IPS-15b (cell line): ENCODE measurements at regions not wholly inside any gene's neighbourhood (a gene's known extent, or its start where the extent isn't known, plus 50 kb on each side); places are given as distances from the start of the nearest gene placed in this dataset.

ENCODE experiments used
- H3K27me3 ChIP-seq: one replicate; pipeline ENCODE4 v1.6.1; 2013; ENCODE audit warnings: low read length; ENCODE audit not compliant: control insufficient read depth, insufficient read depth
- H3K36me3 ChIP-seq: one replicate; pipeline ENCODE4 v1.6.1; 2013; ENCODE audit warnings: low read length; ENCODE audit not compliant: control insufficient read depth, insufficient read depth
- H3K4me1 ChIP-seq: one replicate; pipeline ENCODE4 v1.6.1; 2013; ENCODE audit warnings: mild to moderate bottlenecking, low read length; ENCODE audit not compliant: control insufficient read depth, insufficient read depth
- H3K4me3 ChIP-seq: one replicate; pipeline ENCODE4 v1.5.1; 2013; ENCODE audit warnings: low read depth, low read length
- H3K9ac ChIP-seq: one replicate; pipeline ENCODE4 v1.6.1; 2013; ENCODE audit warnings: low read depth, mild to moderate bottlenecking, low read length
- H3K9me3 ChIP-seq: one replicate; pipeline ENCODE4 v1.6.1; 2013; ENCODE audit warnings: mild to moderate bottlenecking, low read length; ENCODE audit not compliant: control insufficient read depth, insufficient read depth

DNA sequence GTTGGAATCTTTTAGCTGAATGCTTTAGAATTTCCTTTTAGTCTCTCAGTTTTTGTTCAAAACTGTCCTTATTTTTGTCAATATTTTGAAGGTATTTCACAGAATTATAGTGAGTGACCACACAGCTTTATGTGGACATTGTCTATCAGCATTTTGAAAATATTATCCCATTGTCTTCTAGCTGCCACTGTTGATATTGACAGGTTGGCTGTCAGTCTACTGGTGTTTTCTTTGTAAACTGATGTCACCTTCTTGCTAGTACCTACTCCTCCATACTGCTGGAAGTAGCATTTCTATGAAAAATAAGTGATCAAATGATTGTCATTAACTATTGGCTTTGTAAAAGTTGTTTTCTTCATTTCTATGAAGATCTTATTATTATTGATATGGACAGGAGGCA lies 256.8 kb downstream of the KLF12 start:
- H3K4me3 ChIP-seq, result no peak overlapping the region

DNA sequence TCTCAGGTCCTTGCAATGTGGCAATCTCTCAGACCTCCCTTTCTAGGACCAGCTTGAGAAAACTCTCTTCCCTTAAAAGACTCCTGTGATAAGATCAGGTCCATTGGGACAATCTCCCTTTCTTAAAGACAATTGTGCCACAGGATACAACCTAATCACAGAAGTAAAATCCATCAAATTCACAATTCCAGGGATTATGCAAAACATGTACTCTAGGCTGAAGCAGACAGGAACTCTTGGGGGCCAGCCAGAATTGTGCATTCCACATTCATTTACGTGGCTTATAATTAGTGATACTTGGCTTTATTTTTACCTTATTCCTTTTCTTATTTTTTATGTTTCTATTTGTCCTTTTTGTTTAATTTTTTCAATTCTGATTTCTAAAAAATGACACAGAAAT lies 257.9 kb downstream of the KLF12 start:
- Histone ChIP-seq H3K4me3 (no peak overlapping the region), H3K27me3 (no peaks in the 10 kb centered on the region), H3K36me3 (no peaks in the 10 kb centered on the region), H3K9me3 (no peaks in the 10 kb centered on the region), H3K4me1 (peaks cover 5% of the 10 kb centered on the region), H3K9ac (no peak overlapping the region)

More for the DNA sequence above, 256.8 kb downstream of the KLF12 start:
- Histone ChIP-seq H3K9me3 (no peaks in the 10 kb centered on the region), H3K4me1 (peaks cover 4% of the 10 kb centered on the region), H3K9ac (no peak overlapping the region), H3K27me3 (no peaks in the 10 kb centered on the region), H3K36me3 (no peaks in the 10 kb centered on the region)

DNA sequence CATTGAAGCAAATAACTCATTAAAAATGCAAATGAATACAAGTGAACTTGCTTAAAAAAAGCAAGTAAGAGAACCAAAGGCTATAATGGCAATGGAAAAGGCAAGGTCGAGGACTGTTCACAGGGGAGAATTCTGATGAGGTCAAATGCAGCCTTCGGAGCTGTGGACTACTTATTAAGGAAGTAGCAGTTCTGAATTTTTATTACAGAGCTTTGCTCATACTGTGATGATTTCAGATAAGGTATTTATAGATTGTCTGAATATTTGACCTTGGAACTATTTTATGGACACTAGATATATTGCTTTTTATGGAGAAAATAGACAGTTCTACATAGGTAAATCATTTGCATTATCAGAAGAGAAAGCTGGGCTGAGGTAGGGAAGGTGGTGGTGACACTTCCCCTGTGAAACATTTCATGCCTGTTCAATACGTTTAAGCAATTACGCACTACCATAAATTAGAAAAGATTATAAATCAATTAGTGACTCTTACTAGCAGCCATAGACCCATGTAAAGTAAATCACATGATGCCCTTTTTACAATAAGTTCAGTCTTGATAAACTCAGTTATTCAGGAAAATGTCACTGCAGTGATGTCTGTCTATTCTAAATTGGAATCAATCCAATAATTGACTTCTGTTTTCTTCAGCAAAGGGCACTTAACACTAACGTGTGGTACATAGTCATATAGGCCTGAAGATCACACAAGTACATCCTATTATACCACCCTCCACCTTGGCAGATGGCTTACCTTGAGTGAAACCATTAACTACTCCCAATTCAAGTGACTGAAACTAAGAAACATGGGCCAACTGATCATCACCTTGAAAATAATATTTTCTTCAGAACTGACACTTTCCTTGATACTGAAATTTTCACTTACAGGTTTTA lies 260.0 kb downstream of the KLF12 start:
- no peaks in the 10 kb centered on the region for H3K36me3 ChIP-seq
- no peak overlapping the region for H3K9ac ChIP-seq
- H3K9me3 ChIP-seq, result no peaks in the 10 kb centered on the region
- peaks cover 9% of the 10 kb centered on the region for H3K4me1 ChIP-seq
- H3K4me3 ChIP-seq, result no peak overlapping the region
- H3K27me3 ChIP-seq, result no peaks in the 10 kb centered on the region

DNA sequence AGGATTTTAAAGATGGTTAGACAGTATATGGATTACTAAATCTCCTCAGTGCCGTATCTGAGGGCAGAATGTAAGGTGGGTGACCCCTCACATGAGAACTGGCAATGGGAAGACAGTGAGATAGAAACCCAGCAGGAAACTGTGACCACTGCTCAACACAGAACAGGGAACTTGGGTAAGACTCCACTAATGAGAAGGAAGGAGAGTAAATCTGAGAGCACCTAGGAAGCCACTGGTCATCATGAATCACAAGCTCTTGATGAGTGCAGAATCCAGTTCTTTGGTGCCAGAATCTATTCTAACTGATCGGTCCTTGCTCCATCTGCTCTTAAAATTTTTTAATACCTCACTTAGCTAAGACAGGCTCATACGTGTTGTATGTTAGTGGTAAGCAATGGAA lies 261.8 kb downstream of the KLF12 start:
- Histone ChIP-seq H3K9ac (no peak overlapping the region), H3K9me3 (no peaks in the 10 kb centered on the region), H3K36me3 (no peaks in the 10 kb centered on the region), H3K27me3 (no peaks in the 10 kb centered on the region), H3K4me3 (no peak overlapping the region), H3K4me1 (peaks cover 9% of the 10 kb centered on the region)

DNA sequence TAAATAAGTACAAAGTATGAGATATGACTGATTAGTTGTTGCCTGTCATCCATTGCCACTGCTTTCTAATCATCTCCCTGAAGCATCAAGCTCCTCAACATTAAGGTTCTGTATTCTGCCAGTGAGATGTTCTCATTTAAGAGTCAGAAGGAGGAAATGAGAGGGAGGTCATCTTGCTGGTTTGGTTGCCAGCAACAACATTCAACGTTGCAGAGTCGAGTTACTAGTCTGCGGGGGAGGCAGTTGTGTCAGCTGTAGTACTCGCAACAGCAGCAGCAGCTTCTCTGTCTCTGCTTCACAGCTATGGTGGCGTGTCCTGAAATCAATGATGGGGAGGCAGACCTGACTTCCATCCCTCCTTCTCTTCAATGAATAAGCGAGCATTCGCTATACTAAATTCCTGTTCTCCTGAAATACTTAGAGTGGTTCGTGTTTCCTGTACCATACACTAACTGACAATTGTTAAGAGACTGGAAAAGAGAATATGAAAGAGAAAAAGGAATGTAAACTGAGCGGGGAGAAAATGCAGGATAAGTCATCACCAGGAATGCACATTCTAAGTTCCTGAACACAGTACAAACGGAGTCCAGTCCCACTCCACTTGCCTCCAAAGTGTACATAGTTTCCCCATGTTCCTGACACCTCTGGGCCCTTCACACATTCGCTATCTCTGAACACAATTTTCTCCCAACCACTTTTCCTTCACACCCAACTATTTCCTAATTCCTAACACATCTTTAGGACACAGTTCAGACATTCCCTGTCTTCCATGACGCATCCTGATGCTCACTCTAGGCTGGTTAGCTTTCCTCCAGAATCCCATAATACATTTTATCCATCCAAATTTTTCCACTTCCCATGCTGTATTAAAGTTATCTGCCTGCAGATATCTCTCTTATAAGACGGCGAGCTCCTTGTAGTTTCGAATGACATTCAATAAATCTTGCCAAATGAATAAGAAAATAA lies 263.0 kb downstream of the KLF12 start:
- no peak overlapping the region for H3K9ac ChIP-seq
- peaks cover 9% of the 10 kb centered on the region for H3K4me1 ChIP-seq
- no peak overlapping the region for H3K4me3 ChIP-seq

DNA sequence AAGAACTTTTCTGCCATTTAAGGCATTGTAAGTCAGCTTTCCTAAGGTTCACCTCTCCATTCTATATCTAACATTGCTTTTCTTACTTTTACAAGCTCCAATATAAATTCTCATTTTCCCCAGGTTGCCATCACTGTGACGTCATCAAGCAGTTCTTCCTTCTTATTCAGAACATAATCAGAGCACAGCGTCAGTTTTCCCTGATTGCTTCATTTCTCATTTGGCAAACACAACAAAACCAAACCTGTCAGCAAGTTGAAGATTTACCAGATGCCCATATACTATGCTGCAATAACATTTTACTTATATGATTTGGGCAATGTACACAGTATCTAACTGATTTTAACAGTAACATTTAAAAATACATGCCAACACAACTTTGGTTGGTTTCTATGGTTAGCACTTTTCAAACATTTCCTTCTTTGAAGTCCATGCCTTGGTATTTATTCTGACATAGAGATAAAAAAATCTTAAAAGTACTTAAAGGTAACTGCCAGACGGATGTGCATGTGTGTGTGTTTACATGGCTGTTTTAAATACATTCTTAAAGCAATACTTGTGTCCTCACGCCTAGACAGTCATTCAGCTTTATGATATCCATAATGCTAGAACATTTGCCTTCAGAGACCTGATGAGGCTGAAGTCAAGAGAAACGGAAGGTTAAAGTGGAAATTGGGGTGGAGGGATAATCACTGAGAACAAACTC lies 264.0 kb downstream of the KLF12 start:
- Histone ChIP-seq H3K9ac (no peak overlapping the region), H3K9me3 (no peaks in the 10 kb centered on the region), H3K4me3 (no peak overlapping the region), H3K4me1 (peaks cover 9% of the 10 kb centered on the region), H3K36me3 (no peaks in the 10 kb centered on the region), H3K27me3 (no peaks in the 10 kb centered on the region)

More for the DNA sequence above, 263.0 kb downstream of the KLF12 start:
- no peaks in the 10 kb centered on the region for H3K9me3 ChIP-seq
- H3K36me3 ChIP-seq, result no peaks in the 10 kb centered on the region
- no peaks in the 10 kb centered on the region for H3K27me3 ChIP-seq

DNA sequence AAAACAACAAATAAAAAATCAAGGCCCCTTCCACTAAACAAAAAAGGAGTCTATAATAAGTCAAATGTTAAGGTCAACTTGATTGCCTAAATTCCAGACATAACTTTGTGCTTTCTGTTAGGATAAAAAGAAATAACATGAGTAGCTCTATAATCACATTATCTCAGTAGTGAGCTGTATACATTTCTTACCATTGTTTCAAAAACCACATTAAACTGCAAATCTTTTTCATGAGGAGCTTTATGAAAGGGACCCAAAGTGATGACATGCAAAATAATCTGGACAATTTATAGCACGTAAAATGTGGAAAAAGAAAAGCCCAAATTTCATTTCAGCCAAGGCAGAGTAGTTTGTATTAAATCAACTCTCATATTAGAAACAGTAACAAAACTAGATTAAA lies 269.2 kb downstream of the KLF12 start:
- Histone ChIP-seq H3K4me1 (no peaks in the 10 kb centered on the region), H3K36me3 (no peaks in the 10 kb centered on the region), H3K4me3 (no peak overlapping the region), H3K9ac (no peak overlapping the region), H3K27me3 (no peaks in the 10 kb centered on the region), H3K9me3 (no peaks in the 10 kb centered on the region)

DNA sequence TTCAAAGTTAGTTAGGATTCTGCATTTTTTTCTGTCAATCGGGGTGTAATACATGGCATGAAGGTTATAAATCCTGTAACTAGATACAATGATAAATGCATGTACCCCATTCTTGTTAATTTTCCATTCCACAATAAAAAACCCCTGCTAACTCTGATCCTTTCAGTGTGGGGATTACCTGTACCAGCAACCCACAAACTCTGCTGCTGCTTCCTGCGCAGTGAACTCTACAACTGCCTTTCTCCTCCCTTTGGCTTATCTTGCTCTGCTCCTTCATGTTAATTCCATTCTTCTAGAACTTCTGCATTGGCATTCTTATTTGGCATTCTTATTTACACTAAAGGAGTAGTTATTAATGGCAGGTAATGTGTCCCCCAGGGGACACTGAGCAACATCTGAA lies 273.1 kb downstream of the KLF12 start:
- H3K4me3 ChIP-seq, result no peak overlapping the region
- no peaks in the 10 kb centered on the region for H3K27me3 ChIP-seq
- H3K36me3 ChIP-seq, result no peaks in the 10 kb centered on the region
- H3K9ac ChIP-seq, result no peak overlapping the region
- H3K4me1 ChIP-seq, result no peaks in the 10 kb centered on the region
- H3K9me3 ChIP-seq, result no peaks in the 10 kb centered on the region

DNA sequence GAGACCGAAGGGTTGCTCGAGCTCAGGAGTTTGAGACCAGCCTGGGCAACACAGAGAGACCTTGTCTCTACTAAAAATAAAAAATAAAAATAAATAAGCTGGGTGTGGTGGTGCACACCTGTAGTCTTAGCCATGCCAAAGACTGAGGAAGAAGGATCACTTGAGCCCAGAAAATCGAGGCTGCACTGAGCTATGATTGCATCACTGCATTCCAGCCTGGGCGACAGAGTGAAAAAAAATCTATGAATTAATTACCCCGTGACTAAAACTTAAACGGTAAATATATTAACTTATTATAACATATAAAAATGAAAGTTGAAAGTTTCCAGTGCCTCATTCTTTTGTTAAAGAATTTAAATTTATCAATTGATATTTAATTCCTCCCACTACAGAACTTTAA lies 273.7 kb downstream of the KLF12 start:
- Histone ChIP-seq H3K9me3 (no peaks in the 10 kb centered on the region), H3K4me3 (no peak overlapping the region), H3K36me3 (no peaks in the 10 kb centered on the region), H3K27me3 (no peaks in the 10 kb centered on the region), H3K9ac (no peak overlapping the region), H3K4me1 (no peaks in the 10 kb centered on the region)

DNA sequence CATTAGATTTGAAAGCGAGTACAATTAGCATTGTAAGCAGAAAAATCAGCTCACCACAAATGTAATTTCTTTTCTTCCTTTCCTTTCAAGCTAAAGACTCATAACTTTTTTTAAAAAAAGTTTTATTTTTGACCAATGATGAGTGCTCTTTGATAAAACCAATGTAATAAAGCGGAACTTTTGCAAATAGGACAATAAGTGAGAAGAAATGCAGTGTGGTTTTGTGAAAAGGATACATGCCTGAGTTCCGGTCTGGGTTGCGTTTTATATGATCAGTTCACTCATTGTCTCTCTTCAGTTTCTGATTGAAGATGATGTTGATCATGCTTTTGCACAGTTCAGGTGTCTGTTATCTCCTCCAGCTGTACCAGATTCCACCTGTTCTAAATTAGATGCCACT lies 274.4 kb downstream of the KLF12 start:
- H3K4me1 ChIP-seq, result no peaks in the 10 kb centered on the region
- H3K9ac ChIP-seq, result no peak overlapping the region
- no peak overlapping the region for H3K4me3 ChIP-seq
- no peaks in the 10 kb centered on the region for H3K27me3 ChIP-seq
- no peaks in the 10 kb centered on the region for H3K9me3 ChIP-seq
- H3K36me3 ChIP-seq, result no peaks in the 10 kb centered on the region

DNA sequence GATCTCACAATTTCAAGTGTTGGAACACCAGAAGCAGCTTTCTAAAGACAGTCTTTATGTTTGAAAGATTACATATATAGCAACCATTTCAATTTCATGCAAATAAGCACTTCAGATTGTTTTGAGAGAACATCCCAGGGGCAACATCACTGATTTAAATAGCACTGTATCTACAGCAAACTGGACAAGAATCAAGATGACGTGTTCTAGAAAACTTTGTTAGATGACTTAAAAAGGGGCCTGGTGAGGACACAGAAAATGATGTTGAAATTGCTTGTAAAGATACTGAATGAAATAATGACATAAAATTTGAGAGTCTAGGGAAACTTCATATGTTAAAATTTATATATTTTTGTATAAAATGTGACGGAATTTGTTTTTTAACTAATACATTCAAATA lies 277.1 kb downstream of the KLF12 start:
- Histone ChIP-seq H3K27me3 (no peaks in the 10 kb centered on the region), H3K4me1 (no peaks in the 10 kb centered on the region), H3K9me3 (no peaks in the 10 kb centered on the region), H3K4me3 (no peak overlapping the region), H3K9ac (no peak overlapping the region), H3K36me3 (no peaks in the 10 kb centered on the region)
